IMR-90 (cell line): ENCODE measurements at regions not wholly inside any gene's neighbourhood (a gene's known extent, or its start where the extent isn't known, plus 50 kb on each side); places are given as distances from the start of the nearest gene placed in this dataset.
A peak's percentile ranks its signal among the peaks of the same experiment; 100 is the strongest.

Source experiments
- ATAC-seq: fragments of 200-7000 bp; cut with Tn5 transposase; 2 replicates; pipeline ENCODE4 v1.9.1; 2020; ENCODE audit warnings: low read depth, mild to moderate bottlenecking, moderate library complexity
- BruUV-seq: library from RNA; stranded (reverse); fragments of 400-500 nt; replicated peaks from 2 replicates; lab custom pipeline; 2021; lab: Mats Ljungman, UMichigan
- CTCF ChIA-PET: fragments of 300-600 bp; formaldehyde crosslinking; extraction: SDS; loops from one replicate; lab custom pipeline; 2021; ENCODE audit warnings: antibody characterized with exemption; lab: Yijun Ruan, JAX
- POLR2A ChIA-PET: fragments of 300-600 bp; sonication (Branson Sonifier 250); formaldehyde crosslinking; loops from one replicate; lab custom pipeline; 2022; ENCODE audit warnings: antibody characterized with exemption; ENCODE audit not compliant: unreplicated experiment; lab: Charles Lee
- DNase-seq: peaks from one replicate; pipeline ENCODE4 v3.0.0; 2013
- H2AFZ ChIP-seq: replicated peaks from 2 replicates; pipeline ENCODE3; 2013; ENCODE audit warnings: low read length, mild to moderate bottlenecking; ENCODE audit not compliant: poor library complexity
- H2AK5ac ChIP-seq: 2 replicates; pipeline ENCODE4 v1.6.1; 2013; ENCODE audit warnings: low read depth, low read length, inconsistent platforms
- H2AK9ac ChIP-seq: replicated peaks from 2 replicates; pipeline ENCODE3; 2013; ENCODE audit warnings: mild to moderate bottlenecking, low read depth, low read length, moderate library complexity; ENCODE audit not compliant: poor library complexity
- H2BK120ac ChIP-seq: 2 replicates; pipeline ENCODE4 v1.6.1; 2013; ENCODE audit warnings: low read depth, low read length, inconsistent platforms
- H2BK15ac ChIP-seq: 3 replicates; pipeline ENCODE4 v1.6.1; 2013; ENCODE audit warnings: low read depth, low read length, inconsistent platforms
- H2BK20ac ChIP-seq: 2 replicates; pipeline ENCODE4 v1.6.1; 2013; ENCODE audit warnings: low read depth, mild to moderate bottlenecking, inconsistent platforms, low read length, moderate library complexity
- H2BK5ac ChIP-seq: 2 replicates; pipeline ENCODE4 v1.6.1; 2013; ENCODE audit warnings: mild to moderate bottlenecking, low read depth, low read length, inconsistent platforms; ENCODE audit not compliant: poor library complexity, severe bottlenecking
- H3K14ac ChIP-seq: replicated peaks from 2 replicates; pipeline ENCODE4 v1.6.1; 2013; ENCODE audit warnings: low read depth, low read length, inconsistent platforms
- H3K18ac ChIP-seq: 2 replicates; pipeline ENCODE4 v1.6.1; 2013; ENCODE audit warnings: low read depth, low read length, control low read depth
- H3K23ac ChIP-seq: 2 replicates; pipeline ENCODE4 v1.6.1; 2013; ENCODE audit warnings: low read depth, low read length, inconsistent platforms
- H3K27ac ChIP-seq: 2 replicates; pipeline ENCODE4 v1.5.1; 2013; ENCODE audit warnings: mild to moderate bottlenecking, control low read depth, low read length; ENCODE audit not compliant: insufficient read depth
- H3K27me3 ChIP-seq: 2 replicates; pipeline ENCODE4 v1.6.1; 2013; ENCODE audit warnings: low read length; ENCODE audit not compliant: control insufficient read depth, insufficient read depth
- H3K36me3 ChIP-seq: 2 replicates; pipeline ENCODE4 v1.6.1; 2013; ENCODE audit warnings: low read length, mixed read lengths; ENCODE audit not compliant: control insufficient read depth, insufficient read depth
- H3K4ac ChIP-seq: 2 replicates; pipeline ENCODE4 v1.6.1; 2013; ENCODE audit warnings: low read depth, low read length, inconsistent platforms
- H3K4me1 ChIP-seq: 2 replicates; pipeline ENCODE4 v1.6.1; 2013; ENCODE audit warnings: low read length, mixed read lengths; ENCODE audit not compliant: control insufficient read depth, insufficient read depth
- H3K4me2 ChIP-seq: 2 replicates; pipeline ENCODE4 v1.6.1; 2013; ENCODE audit warnings: low read depth, mild to moderate bottlenecking, control low read depth, low read length, moderate library complexity
- H3K4me3 ChIP-seq: 2 replicates; pipeline ENCODE4 v1.5.1; 2013; ENCODE audit warnings: low read depth, mild to moderate bottlenecking, control low read depth, low read length, moderate library complexity; ENCODE audit not compliant: insufficient read depth
- H3K56ac ChIP-seq: 2 replicates; pipeline ENCODE4 v1.6.1; 2013; ENCODE audit warnings: low read length, inconsistent platforms; ENCODE audit not compliant: insufficient read depth; ENCODE audit errors: extremely low read depth
- H3K79me1 ChIP-seq, 2 experiments: 2 replicates each; pipeline ENCODE4 v1.6.1; 2013; ENCODE audit warnings: low read length in 2 of 2, inconsistent platforms in 1 of 2, low read depth in 1 of 2
- H3K9ac ChIP-seq: 2 replicates; pipeline ENCODE4 v1.6.1; 2013; ENCODE audit warnings: low read depth, low read length, control low read depth
- H3K9me1 ChIP-seq: 2 replicates; pipeline ENCODE4 v1.6.1; 2013; ENCODE audit warnings: low read length, inconsistent platforms; ENCODE audit not compliant: insufficient read depth
- H3K9me3 ChIP-seq: 2 replicates; pipeline ENCODE4 v1.6.1; 2013; ENCODE audit warnings: low read length; ENCODE audit not compliant: control insufficient read depth, insufficient read depth
- H4K20me1 ChIP-seq: 2 replicates; pipeline ENCODE4 v1.6.1; 2013; ENCODE audit warnings: low read length, inconsistent platforms; ENCODE audit not compliant: insufficient read depth
- H4K5ac ChIP-seq: 2 replicates; pipeline ENCODE4 v1.6.1; 2013; ENCODE audit warnings: mild to moderate bottlenecking, low read depth, low read length, control low read depth
- H4K8ac ChIP-seq, 2 experiments: 2 replicates each; pipeline ENCODE4 v1.6.1; 2013; ENCODE audit warnings: low read depth in 2 of 2, low read length in 2 of 2, control low read depth in 1 of 2, inconsistent platforms in 1 of 2
- H4K91ac ChIP-seq: 2 replicates; pipeline ENCODE4 v1.6.1; 2013; ENCODE audit warnings: low read depth, low read length, inconsistent platforms; ENCODE audit not compliant: insufficient read depth
- BHLHE40 ChIP-seq: fragments of 150-350 bp; IDR thresholded peaks from 2 replicates; pipeline ENCODE4 v1.6.1; 2016; ENCODE audit warnings: mild to moderate bottlenecking, low read depth, low read length
- CEBPB ChIP-seq: IDR thresholded peaks from 2 replicates; pipeline ENCODE4 v1.6.1; 2012; ENCODE audit warnings: low read depth, low read length, improper control_type of control experiment
- CTCF ChIP-seq: conservative IDR thresholded peaks from 2 replicates; pipeline ENCODE4 v1.5.1; 2012; ENCODE audit warnings: mild to moderate bottlenecking, low read depth, low read length, improper control_type of control experiment
- ELK1 ChIP-seq: fragments of 150-350 bp; IDR thresholded peaks from 2 replicates; pipeline ENCODE4 v1.6.1; 2016; ENCODE audit warnings: low read depth, mild to moderate bottlenecking, low read length, moderate library complexity, borderline replicate concordance
- MAZ ChIP-seq: IDR thresholded peaks from 2 replicates; pipeline ENCODE4 v1.6.1; 2012; ENCODE audit warnings: low read depth, mild to moderate bottlenecking, low read length, improper control_type of control experiment, moderate library complexity, borderline replicate concordance
- MXI1 ChIP-seq: IDR thresholded peaks from 2 replicates; pipeline ENCODE4 v1.6.1; 2012; ENCODE audit warnings: low read depth, mild to moderate bottlenecking, low read length, moderate library complexity, borderline replicate concordance
- NFE2L2 ChIP-seq: fragments of 150-350 bp; IDR thresholded peaks from 2 replicates; pipeline ENCODE4 v1.6.1; 2016; ENCODE audit warnings: low read depth, mild to moderate bottlenecking, low read length
- RAD21 ChIP-seq: IDR thresholded peaks from 2 replicates; pipeline ENCODE4 v1.6.1; 2012; ENCODE audit warnings: low read length, improper control_type of control experiment
- RFX5 ChIP-seq: IDR thresholded peaks from 2 replicates; pipeline ENCODE4 v1.8.0; 2012; ENCODE audit warnings: low read depth, mild to moderate bottlenecking, low read length, moderate library complexity
- USF2 ChIP-seq: fragments of 150-350 bp; IDR thresholded peaks from 2 replicates; pipeline ENCODE4 v1.6.1; 2017; ENCODE audit warnings: mild to moderate bottlenecking, antibody characterized with exemption, low read length, low read depth
- WGBS, 2 experiments: methylation state at CpG; one replicate each; pipeline versions ENCODE4 v1.1.5 to v1.1.7; 2013; ENCODE audit warnings: missing lambda C conversion rate in 2 of 2; ENCODE audit not compliant: insufficient read length in 1 of 2; ENCODE audit errors: extremely low coverage in 2 of 2; 5-methylcytosine and 5-hydroxymethylcytosine counted together
- dilution Hi-C: fragments of 300-500 bp; cut with HindIII; formaldehyde crosslinking; loops from one replicate; pipeline ENCODE4 v1.14.3; 2018; ENCODE audit warnings: low sequenced_read_pairs; ENCODE audit not compliant: unreplicated experiment
- in situ Hi-C: fragments of 300-500 bp; cut with MboI; formaldehyde crosslinking; loops from 3 replicates; pipeline ENCODE4 v1.14.3; 2019; ENCODE audit warnings: low sequenced_read_pairs, inconsistent platforms, mixed read lengths
- intact Hi-C: fragments of 100-400 bp; cut with micrococcal nuclease; formaldehyde crosslinking; loops from 2 replicates; pipeline ENCODE4 v1.10.0; 2022

- TF ChIP-seq NFE2L2 (no peak), USF2 (no peak), ELK1 (no peak), RAD21 (no peak), MAZ (no peak), CEBPB (no peak), CTCF (no peak), BHLHE40 (no peak), RFX5 (no peak), MXI1 (no peak)
- Histone ChIP-seq H3K4me2 (no peak overlapping the region), H2BK5ac (no peak overlapping the region), H3K23ac (no peak overlapping the region), H3K9me1 (0 out of 2 replicates have a peak, but pooled peaks cover 7% of the 10 kb centered on the region), H3K27ac (no peak overlapping the region), H4K20me1 (no peaks in the 10 kb centered on the region), H3K4me1 (peaks cover 9% of the 10 kb centered on the region), H4K8ac (no peak overlapping the region), H2AK5ac (peak overlapping the region; percentile 48; the same call in 1 of the 2 replicates), H3K4ac (no peak overlapping the region; the same call in 1 of the 2 replicates), H3K14ac (no peak overlapping the region), H3K9ac (no peak overlapping the region), H2AFZ (no peak overlapping the region), H3K56ac (no peak overlapping the region), H2AK9ac (no peak overlapping the region), H4K91ac (no peak overlapping the region), H3K79me1 (no peaks in the 10 kb centered on the region; a peak in 1 of 4 replicates), H3K36me3 (no peaks in the 10 kb centered on the region), H3K18ac (no peak overlapping the region; the same call in 1 of the 2 replicates), H3K9me3 (no peaks in the 10 kb centered on the region), H3K4me3 (no peak overlapping the region), H2BK15ac (no peak overlapping the region), H4K5ac (no peak overlapping the region), H2BK20ac (no peak overlapping the region), H2BK120ac (no peak overlapping the region), H3K27me3 (no peaks in the 10 kb centered on the region)
- ChIA-PET CTCF (no interaction called here), POLR2A (no interaction called here)
- BruUV-seq: no TSS peak
- dilution Hi-C loops (no loop called here), intact Hi-C loops (no loop called here), in situ Hi-C loops (no loop called here)
- no CpG with 5 or more reads among the region's 6 CpGs for WGBS, 2 experiments
- ATAC-seq (no peak), DNase-seq (no peak)
These were observed 90.8 kb downstream of the ZFP36L2 start for GRCh38 chr2:43135583-43135982.
